ENCODE measurements at regions not wholly inside any gene's neighbourhood (a gene's known extent, or its start where the extent isn't known, plus 50 kb on each side); places are given as distances from the start of the nearest gene placed in this dataset.

- TF ChIP-seq BCL11A (IDR thresholded peaks at IDR 0.05; ENCODE audit: low read depth, low read length) = no peak
- no peak for TF ChIP-seq CTCF (IDR thresholded peaks at IDR 0.05 in 2 of 3, conservative IDR thresholded peaks at IDR 0.05 in 1 of 3; ENCODE audit: control insufficient read depth in 2 of 3, extremely low read depth in 1 of 3, insufficient read depth in 1 of 3, low read depth in 3 of 3, low read length in 3 of 3)
- TF ChIP-seq REST (IDR thresholded peaks at IDR 0.05; ENCODE audit: low read depth, low read length) = no peak
- TF ChIP-seq EP300 (IDR thresholded peaks at IDR 0.05; ENCODE audit: borderline replicate concordance in 1 of 2, control insufficient read depth in 1 of 2, low read depth in 2 of 2, low read length in 2 of 2) = no peak
- no peak for TF ChIP-seq JUNB (IDR thresholded peaks at IDR 0.05)
- no peak for TF ChIP-seq POLR2A (IDR thresholded peaks at IDR 0.05; ENCODE audit: low read depth, low read length)
- TF ChIP-seq NR2F1 (conservative IDR thresholded peaks at IDR 0.05) = no peak
- TF ChIP-seq USF2 (IDR thresholded peaks at IDR 0.05; ENCODE audit: borderline replicate concordance, low read depth, low read length) = no peak
- TF ChIP-seq EZH2 (IDR thresholded peaks at IDR 0.05; ENCODE audit: borderline replicate concordance, control insufficient read depth, low read depth, low read length) = no peak
- no peak for TF ChIP-seq SMAD1 (IDR thresholded peaks at IDR 0.05; ENCODE audit: low read depth, partially characterized antibody)
- no peak for TF ChIP-seq ZBTB33 (IDR thresholded peaks at IDR 0.05)
Measured at GRCh38 chr9:93774331-93775102, 180.6 kb downstream of the BARX1 start.
